ENCODE measurements at regions not wholly inside any gene's neighbourhood (a gene's known extent, or its start where the extent isn't known, plus 50 kb on each side); places are given as distances from the start of the nearest gene placed in this dataset.
"Not testable (repeated sequence)": the region's sequence is repeated elsewhere in the genome, so short reads cannot be mapped to it uniquely, and the experiment has no call there.

DNA sequence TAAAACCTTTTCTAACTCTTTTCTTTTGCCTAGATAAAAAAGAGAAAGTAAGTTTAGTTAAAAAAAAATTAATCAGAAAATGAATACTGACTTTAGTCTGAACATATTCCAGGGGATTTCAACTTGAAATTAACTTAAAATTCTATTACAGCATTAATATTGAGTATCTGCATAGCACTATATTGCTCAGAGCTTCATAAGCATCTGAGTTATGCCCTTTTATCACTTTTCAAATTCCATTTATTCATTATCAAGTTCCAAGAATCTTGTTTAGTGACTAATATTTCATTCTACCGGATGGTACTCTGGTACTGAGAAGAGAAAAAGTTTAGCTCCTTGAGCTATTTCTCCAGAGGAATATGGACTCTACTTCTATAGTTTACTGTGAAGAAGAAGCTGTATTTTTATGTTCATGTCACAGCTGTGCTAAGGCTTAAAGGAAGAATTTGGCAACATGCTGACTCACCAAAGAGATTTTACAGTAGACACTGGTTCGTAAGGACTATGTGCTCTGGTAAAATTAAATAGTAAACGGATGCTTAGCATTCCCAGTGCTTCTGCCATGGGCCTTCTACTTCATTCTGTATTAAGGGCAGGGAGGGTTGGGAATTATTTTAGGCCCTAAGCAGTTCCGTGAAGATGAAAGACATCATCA, 285.2 kb upstream of the SEMA6A start:
- DNase-seq = no peak

DNA sequence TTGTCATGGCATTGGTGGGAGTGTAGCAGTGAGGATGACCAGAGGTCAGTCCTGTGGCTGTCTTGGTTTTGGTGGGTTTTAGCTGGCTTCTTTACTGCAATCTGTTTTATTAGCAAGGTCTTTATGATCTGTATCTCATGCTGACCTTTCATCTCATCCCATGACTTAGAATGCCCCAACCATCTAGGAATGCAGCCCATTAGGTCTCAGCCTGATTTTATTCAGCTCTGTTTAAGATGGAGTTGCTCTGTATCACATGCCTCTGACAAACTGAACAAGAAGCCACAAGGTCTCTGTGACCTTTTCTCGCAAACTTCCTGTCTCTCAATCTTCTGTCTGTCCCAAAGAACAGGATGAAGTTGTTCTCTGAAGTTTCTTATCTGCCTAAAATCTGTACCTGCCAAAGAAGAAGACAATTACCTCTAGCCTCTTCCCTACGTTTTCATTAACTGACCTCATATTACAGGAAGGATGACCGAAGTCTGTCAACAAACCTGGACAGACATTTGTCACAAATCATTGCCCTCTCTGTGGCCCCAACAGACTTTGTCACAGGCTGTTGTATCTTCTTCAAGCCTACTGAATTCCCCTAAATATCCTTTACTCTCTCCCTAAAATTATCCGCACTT, 284.2 kb upstream of the SEMA6A start:
- no peak for DNase-seq

DNA sequence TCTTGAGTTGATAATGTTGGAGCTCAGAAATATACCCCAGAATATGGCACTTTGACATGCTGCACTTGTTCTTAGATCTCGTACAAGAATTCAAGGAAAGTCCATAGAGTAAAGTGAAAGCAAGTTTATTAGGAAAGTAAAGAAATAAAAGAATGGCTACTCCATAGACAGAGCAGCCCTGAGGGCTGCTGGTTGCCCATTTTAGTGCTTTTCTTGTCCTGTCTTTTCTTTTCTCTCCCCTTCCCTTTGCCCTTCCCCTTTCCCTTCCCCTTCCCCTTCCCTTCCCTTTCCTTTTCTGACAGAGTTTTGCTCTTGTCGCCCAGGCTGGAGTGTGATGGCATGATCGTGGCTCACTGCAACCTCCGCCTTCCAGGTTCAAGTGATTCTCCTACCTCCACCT, 283.4 kb upstream of the SEMA6A start:
- not testable (repeated sequence) for DNase-seq

DNA sequence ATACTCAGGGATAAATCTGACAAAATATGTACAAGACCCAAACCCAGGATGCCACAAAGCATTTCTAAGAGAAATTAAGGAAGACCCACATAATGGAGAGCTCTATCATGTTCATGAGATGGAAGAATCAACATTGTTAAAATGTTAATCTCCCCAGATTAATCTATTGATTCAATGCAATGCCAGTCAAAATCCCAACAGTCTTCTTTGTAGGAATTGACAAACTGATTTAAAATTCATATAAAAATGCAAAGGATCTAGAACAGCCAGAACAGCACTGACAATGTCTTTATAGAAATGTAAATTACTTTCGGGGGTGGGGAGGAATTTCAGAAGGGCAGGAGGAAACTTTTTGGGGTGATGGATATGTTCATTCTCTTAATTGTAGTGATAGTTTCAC, 281.6 kb upstream of the SEMA6A start:
- no peak for DNase-seq

DNA sequence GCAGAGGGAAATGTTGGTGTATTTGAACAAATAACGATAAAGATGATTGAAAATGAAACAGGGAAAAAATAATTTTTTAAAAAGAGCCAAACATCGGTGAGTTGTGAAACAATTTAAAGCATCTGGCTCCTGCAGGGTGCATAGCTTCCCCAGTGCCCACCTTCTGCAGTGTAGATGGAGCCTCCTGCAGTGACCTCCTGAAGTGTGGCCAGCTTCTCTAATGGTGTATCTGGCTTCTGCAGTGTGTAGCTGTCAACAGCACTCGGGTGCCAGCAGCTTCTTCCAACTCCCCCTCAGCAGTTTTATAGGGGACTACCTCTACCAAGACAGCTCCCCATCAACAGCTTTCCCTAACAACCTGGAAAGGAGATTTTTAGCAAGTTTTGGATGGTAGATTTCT, 279.4 kb upstream of the SEMA6A start:
- DNase-seq = no peak

DNA sequence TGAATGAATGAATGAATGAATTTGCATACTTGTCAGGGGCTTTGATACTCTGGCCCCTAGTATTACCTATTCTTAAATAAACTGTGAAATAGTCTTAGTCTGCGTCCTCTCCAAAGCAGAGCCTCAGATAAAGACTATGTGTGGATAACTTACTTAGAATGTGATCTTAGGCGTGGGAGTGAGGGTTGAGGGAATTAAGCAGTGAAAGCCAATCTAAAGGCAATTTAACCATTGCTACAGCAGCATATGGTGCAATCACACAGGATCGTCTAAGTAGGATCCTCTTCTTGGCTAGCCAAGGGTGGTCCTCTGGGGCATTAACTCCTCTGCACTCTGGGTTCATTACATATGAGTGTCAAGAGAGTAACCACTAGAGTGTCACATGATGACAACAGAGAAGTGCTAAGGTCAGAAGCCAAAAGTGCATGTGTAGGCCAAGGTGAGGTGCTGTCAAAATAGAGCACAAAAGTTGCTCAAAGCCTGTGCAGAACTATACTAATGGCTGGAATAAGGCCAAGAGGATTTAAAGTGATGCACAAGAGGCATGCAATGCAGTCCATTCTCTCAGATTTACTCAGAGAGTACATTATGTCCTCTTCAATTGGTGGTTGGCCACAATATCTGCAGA, 274.4 kb upstream of the SEMA6A start:
- DNase-seq = no peak

DNA sequence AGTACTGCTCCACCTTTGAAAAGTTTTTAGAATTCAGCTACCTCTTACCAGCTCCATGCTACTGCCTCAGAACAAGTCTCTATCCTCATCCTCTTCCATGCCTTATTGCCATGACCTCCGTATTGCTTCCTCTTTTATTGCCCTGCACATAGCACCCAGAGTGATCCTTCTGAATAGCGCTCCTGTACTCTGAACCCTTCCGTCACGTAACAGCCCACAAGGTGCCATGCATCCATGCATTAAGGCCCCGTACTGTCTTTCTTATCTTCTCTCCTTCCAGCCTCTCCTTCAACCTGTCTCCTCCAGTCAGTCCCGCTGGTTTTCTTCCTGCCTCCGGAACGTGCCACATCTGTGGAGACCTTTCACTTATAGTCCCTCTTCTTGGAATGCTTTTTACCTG, 273.3 kb upstream of the SEMA6A start:
- no peak for DNase-seq

DNA sequence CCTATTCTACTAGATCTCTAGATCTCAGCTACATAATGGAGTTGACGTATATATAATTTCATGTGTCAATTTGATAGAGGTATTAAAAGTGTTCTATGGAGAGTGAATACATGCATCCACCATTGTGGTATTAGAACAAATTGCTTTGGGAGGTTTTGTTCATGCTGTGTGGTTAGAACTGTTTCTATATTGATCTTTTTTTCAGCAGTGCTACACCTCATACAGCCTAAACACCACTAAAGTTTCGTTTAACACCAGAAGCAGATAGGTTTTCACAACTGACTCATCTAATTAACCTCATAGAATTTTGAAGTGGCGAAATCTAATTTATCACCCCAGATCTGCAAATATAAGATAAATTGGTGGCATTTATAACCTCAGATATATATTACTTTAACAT, 269.4 kb upstream of the SEMA6A start:
- DNase-seq = no peak

DNA sequence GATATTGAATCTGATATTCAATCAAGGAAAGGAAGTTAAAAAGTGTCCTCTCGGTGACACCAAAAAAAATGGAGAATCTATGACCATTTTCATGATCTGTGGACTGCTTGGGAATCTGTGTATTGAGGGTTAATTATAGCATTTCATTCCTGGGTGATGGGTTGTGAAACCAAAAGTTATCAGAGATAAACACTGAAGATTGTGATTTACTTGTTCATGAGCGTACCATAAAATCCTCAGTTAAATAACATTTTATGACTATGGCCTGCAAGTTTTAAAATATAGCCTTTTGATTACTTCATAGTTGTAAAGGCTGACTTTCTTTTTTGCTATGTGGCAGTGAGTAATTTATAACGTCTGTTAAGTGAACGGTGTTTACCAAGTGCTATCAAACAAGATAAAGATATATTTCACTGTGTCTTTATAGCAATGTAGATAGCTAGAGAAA, 267.9 kb upstream of the SEMA6A start:
- no peak for DNase-seq

DNA sequence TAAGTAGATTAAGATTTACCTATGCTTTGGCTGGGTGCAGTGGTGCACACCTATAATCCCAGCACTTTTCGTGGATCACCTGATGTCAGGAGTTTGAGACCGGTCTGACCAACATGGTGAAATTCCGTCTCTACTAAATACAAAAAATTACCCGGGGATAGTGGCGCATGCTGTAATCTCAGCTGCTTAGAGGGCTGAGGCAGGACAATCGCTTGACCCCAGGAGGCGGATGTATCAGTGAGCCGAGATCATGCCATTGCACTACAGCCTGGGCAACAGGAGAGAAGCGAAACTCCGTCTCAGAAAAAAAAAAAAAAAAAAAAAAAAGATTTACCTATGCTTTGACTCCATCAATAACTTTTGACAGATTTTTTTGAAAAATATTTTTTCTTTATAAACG, 267.1 kb upstream of the SEMA6A start:
- DNase-seq = no peak

DNA sequence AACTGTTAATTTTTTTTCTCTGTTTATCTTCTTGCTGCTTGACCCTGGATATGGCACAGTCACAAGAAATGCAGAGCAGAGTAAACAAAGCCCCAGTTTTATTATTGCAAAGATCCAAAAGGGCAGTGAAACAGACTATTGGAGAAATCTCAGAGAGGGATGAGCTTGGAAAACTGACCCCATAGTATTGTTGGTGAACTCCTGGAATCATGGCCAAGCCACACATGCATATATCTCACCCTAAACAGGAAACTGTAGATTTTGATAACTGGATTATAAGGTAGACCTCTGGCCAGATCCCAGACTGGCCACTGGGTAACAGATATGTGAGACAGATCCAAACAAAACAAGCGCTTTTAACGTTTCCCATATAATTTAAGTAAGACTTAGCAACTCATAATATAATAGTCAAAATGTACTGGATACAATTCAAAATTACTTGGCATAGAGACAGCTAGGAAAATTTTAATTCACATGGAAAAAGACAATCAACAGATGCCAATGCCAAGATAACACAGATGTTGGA, 263.5 kb upstream of the SEMA6A start:
- DNase-seq = no peak

DNA sequence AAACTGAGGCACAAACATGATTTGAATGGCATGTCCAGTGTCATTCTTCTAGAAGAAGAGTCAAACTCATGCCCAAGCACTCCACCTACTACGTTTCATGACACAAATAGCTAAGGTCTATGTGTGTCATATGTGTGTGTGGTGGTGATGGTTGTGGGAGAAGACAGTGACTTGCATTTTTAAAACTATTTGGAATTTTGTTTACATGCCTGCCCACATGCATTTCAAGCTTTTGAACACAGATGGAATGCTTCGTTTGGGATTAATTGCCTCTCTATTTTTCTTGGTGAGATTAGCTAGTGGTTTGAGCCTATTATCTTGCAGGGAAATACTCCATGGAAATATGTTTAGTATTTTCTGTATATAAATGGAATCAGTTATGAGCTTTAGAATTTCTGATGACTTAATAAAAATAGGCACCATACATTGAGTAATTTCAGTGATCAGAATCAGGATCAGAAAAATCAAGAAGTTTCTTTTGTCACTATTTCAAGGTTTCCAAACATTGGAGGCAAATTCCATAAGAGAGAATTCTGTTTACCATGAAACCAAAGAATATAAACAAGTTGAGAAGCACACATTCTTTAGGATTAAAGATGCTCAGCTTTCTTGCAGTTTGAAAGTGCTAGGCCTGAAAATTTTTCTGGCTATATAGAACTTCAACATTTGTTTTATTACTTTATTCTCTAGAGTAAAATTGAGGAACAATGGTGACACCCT, 260.3 kb upstream of the SEMA6A start:
- no peak for DNase-seq

DNA sequence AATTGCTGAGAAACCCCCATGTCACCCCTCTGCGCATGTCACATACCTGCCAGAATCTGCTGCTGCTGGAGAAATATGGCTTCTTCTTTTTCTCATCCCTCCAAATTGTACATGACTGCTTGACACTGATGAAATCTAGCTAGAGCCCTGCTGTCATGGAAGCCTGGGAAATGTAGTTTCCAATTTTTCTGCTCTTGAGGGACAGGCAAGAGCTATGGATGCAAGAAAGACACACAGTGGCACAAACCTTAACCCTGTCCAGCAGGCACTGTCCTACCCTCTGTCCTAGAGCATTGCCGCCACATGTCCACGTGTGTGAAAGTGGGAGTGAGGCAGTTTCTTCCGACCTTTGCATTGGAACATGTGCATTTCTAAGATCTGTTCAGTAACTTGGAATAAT, 255.5 kb upstream of the SEMA6A start:
- DNase-seq = no peak

DNA sequence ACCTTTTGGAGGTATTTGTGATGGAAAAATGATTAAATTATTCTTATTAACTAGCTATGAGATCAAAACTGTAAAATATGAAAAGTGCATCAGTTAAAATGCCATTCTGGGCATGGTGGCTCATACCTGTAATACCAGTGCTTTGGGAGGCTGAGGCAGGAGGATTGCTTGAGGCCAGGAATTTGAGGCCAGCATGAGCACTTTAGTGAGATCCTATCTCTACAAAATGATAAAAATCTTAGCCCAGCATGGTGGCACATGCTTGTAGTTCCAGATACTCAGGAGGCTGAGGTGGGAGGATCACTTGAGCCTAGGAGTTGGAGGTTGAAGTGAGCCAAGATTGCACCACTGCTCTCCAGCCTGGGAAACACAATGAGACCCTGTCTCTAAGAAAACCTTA, 252.5 kb upstream of the SEMA6A start:
- DNase-seq = no peak

DNA sequence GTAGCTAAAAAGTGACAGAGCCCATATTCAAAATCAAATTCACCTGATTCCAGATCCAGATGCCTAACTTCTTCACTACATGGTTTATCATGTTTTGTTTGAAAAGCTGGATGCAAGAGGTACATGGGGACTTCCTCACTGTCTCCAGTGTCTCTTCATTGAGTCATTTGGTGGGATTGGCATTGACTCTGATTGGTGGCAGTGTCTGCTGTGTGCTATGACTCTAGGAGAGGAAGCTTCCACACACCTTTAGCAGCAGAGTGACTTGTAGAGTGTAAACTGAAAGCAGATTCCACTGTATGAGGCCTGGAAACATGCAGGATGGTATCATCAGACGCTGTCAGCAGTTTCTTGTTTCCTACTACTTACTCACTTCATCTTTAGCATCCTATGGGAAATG, 250.9 kb upstream of the SEMA6A start:
- no peak for DNase-seq

DNA sequence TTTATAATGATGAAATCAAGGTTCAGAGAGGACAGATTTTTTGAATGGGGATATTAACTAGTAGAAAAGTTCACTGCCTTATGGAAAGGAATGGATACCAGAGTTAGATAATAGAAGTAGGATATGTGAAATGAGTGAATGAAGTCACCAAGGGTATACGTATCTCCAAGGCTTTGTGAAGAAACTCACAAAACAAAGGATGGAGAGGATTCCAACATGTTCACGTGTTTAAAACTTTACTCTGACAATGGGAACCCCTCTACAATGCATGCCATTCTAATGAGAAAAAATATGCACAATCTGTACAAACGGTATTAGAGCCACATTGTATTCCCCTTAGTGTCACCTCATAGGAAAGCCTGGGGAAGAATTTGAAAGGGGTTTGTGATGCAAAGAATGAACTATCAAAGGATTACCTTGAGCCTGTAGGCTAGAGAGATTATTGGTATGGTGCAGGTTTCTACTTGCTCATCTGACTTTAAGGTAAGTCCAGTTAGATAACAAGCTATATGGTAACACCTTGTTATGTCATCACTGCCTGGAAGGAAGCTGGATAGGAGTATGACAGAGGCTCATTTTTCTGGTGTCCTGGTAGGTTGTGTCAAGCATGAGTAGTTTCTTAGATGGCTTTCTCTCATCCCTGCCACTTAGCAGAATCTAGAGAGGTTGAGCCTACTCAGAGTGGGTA, 250.3 kb upstream of the SEMA6A start:
- no peak for DNase-seq

DNA sequence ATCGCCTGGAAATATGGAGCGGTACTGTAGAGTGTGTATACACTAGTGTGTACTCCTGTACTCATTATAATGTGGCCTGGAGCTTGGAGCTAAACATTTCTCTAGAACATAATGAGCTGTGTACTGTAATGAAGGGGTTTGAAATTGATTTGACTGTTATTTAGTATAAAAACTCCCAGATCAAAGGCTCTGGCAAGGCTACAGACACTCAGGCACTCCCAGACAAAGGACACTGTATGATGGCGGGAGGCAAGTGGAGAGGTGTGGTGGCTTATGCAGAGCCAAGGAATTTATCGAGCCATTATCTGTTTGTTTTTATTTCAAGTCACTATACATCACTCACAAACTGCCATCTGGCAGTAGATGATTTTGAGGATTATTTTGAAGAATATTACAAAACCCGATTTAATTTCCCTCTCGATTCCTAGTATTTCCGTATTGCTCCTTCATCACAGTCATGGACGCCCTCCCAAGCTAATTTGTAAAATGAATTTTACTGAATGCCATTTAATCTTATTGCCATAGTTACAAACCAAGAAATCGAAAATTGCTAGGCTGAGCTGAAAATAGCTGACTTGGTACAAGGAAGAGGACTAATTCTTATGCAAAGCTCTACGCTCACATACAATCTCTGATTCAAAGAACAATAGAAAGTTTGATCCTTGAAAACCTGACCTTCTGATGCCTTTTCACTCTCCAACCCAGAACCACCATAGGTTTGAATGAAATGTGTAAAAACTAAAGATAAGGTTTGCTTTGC, 240.2 kb upstream of the SEMA6A start:
- no peak for DNase-seq

DNA sequence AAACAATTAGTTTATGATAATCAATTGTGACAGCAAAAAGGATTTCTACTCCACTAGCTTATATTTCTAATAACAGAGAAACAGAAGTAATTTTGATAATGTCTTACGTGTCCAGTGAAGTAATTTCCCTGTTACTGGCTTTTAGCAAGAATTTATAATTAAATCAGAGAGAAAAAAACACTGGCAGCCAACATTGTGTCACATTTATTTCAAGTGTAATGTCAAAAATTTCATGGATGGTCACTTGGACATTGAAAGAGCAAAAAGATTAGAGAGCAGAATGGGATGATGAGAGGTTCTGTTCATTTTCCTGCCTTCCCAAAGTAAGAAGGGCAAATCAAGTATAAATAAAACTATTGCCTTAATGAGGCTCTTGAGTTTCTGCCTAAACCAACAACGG, 239.3 kb upstream of the SEMA6A start:
- DNase-seq = no peak

DNA sequence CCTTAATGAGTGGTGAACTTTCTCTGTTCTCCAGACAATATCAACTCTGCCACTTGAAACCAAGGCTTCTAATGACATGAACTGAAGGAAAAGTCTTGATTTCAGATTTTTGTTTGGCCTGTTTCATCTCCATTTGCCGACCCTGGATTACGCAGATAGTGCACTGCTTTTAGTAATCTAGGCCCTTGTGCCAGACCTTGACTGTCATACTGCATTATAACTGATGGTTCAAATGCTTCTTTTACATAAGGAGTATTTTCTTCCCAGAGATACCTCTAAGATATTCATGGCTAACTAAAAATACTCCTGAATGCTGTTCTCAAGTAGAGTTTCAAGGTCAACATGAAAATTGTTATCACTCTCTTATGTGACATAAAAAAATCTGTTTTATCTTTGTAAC, 238.7 kb upstream of the SEMA6A start:
- DNase-seq = no peak

DNA sequence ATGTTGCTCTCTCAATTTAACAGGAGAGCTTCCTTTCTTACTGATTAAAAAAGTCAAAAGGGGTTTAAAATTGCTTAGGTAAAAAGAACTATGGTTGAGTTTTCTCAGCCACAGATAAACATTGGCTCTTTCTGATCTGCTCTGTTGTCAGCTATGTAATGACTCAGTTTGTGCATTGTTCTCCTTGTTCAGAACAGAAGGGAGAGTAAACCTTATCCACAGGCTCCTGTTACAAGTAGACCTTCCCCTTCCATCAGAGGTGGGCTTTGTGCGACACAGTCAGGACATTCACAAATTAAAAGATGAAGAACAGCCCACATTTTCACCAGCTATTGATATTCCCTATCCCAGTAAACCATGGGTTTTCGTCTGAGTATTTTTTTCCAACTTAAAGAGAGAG, 236.3 kb upstream of the SEMA6A start:
- DNase-seq = no peak

DNA sequence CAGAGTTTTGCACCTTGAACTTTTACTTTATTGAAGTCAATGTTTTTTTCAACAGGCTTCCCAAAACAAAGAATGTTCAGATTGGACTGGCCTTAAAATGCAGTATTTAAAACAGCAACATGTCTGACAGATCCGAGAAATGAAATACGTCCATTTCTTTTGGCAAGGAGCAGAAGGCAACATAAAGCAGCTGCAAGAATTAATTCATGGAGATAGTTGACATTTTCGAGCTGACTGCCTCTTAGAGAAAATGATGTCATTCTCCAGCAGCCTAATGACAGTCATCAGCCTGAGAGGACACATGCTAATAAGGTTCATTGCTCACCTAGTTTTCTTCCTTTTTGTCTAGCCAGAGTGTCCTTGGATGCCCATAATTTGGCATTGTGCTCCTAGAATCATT, 232.2 kb upstream of the SEMA6A start:
- no peak for DNase-seq

DNA sequence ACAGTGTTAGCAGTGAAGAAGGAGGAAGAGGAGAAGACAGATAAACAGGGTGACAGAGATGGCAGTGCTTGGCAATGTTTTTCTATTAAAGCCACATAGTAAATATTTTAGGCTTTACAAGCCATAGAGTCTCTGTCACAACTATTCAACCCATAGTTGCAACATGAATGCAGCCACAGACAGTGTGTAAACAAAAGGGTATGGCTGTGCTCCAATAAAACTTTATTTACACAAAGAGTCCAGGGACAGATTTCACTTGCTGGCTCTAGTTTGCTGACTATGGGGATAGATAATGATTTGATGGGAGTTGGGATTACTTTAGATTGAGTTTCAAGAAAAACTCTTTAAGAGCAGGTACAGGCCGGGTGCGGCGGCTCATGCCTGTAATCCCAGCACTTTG, 224.8 kb upstream of the SEMA6A start:
- no peak for DNase-seq
